IMR-90 (cell line): ENCODE measurements at regions not wholly inside any gene's neighbourhood (a gene's known extent, or its start where the extent isn't known, plus 50 kb on each side); places are given as distances from the start of the nearest gene placed in this dataset.

Experiments used
- ATAC-seq: fragments of 200-7000 bp; cut with Tn5 transposase; 2 replicates; pipeline ENCODE4 v1.9.1; 2020; ENCODE audit warnings: low read depth, mild to moderate bottlenecking, moderate library complexity
- BruUV-seq: library from RNA; stranded (reverse); fragments of 400-500 nt; replicated peaks from 2 replicates; lab custom pipeline; 2021; lab: Mats Ljungman, UMichigan
- CTCF ChIA-PET: fragments of 300-600 bp; formaldehyde crosslinking; extraction: SDS; loops from one replicate; lab custom pipeline; 2021; ENCODE audit warnings: antibody characterized with exemption; lab: Yijun Ruan, JAX
- POLR2A ChIA-PET: fragments of 300-600 bp; sonication (Branson Sonifier 250); formaldehyde crosslinking; loops from one replicate; lab custom pipeline; 2022; ENCODE audit warnings: antibody characterized with exemption; ENCODE audit not compliant: unreplicated experiment; lab: Charles Lee
- DNase-seq: peaks from one replicate; pipeline ENCODE4 v3.0.0; 2013
- H2AFZ ChIP-seq: replicated peaks from 2 replicates; pipeline ENCODE3; 2013; ENCODE audit warnings: low read length, mild to moderate bottlenecking; ENCODE audit not compliant: poor library complexity
- H2AK5ac ChIP-seq: 2 replicates; pipeline ENCODE4 v1.6.1; 2013; ENCODE audit warnings: low read depth, low read length, inconsistent platforms
- H2AK9ac ChIP-seq: replicated peaks from 2 replicates; pipeline ENCODE3; 2013; ENCODE audit warnings: mild to moderate bottlenecking, low read depth, low read length, moderate library complexity; ENCODE audit not compliant: poor library complexity
- H2BK120ac ChIP-seq: 2 replicates; pipeline ENCODE4 v1.6.1; 2013; ENCODE audit warnings: low read depth, low read length, inconsistent platforms
- H2BK15ac ChIP-seq: 3 replicates; pipeline ENCODE4 v1.6.1; 2013; ENCODE audit warnings: low read depth, low read length, inconsistent platforms
- H2BK20ac ChIP-seq: 2 replicates; pipeline ENCODE4 v1.6.1; 2013; ENCODE audit warnings: low read depth, mild to moderate bottlenecking, inconsistent platforms, low read length, moderate library complexity
- H2BK5ac ChIP-seq: 2 replicates; pipeline ENCODE4 v1.6.1; 2013; ENCODE audit warnings: mild to moderate bottlenecking, low read depth, low read length, inconsistent platforms; ENCODE audit not compliant: poor library complexity, severe bottlenecking
- H3K14ac ChIP-seq: replicated peaks from 2 replicates; pipeline ENCODE4 v1.6.1; 2013; ENCODE audit warnings: low read depth, low read length, inconsistent platforms
- H3K18ac ChIP-seq: 2 replicates; pipeline ENCODE4 v1.6.1; 2013; ENCODE audit warnings: low read depth, low read length, control low read depth
- H3K23ac ChIP-seq: 2 replicates; pipeline ENCODE4 v1.6.1; 2013; ENCODE audit warnings: low read depth, low read length, inconsistent platforms
- H3K27ac ChIP-seq: 2 replicates; pipeline ENCODE4 v1.5.1; 2013; ENCODE audit warnings: mild to moderate bottlenecking, control low read depth, low read length; ENCODE audit not compliant: insufficient read depth
- H3K27me3 ChIP-seq: 2 replicates; pipeline ENCODE4 v1.6.1; 2013; ENCODE audit warnings: low read length; ENCODE audit not compliant: control insufficient read depth, insufficient read depth
- H3K36me3 ChIP-seq: 2 replicates; pipeline ENCODE4 v1.6.1; 2013; ENCODE audit warnings: low read length, mixed read lengths; ENCODE audit not compliant: control insufficient read depth, insufficient read depth
- H3K4ac ChIP-seq: 2 replicates; pipeline ENCODE4 v1.6.1; 2013; ENCODE audit warnings: low read depth, low read length, inconsistent platforms
- H3K4me1 ChIP-seq: 2 replicates; pipeline ENCODE4 v1.6.1; 2013; ENCODE audit warnings: low read length, mixed read lengths; ENCODE audit not compliant: control insufficient read depth, insufficient read depth
- H3K4me2 ChIP-seq: 2 replicates; pipeline ENCODE4 v1.6.1; 2013; ENCODE audit warnings: low read depth, mild to moderate bottlenecking, control low read depth, low read length, moderate library complexity
- H3K4me3 ChIP-seq: 2 replicates; pipeline ENCODE4 v1.5.1; 2013; ENCODE audit warnings: low read depth, mild to moderate bottlenecking, control low read depth, low read length, moderate library complexity; ENCODE audit not compliant: insufficient read depth
- H3K56ac ChIP-seq: 2 replicates; pipeline ENCODE4 v1.6.1; 2013; ENCODE audit warnings: low read length, inconsistent platforms; ENCODE audit not compliant: insufficient read depth; ENCODE audit errors: extremely low read depth
- H3K79me1 ChIP-seq, 2 experiments: 2 replicates each; pipeline ENCODE4 v1.6.1; 2013; ENCODE audit warnings: low read length in 2 of 2, inconsistent platforms in 1 of 2, low read depth in 1 of 2
- H3K9ac ChIP-seq: 2 replicates; pipeline ENCODE4 v1.6.1; 2013; ENCODE audit warnings: low read depth, low read length, control low read depth
- H3K9me1 ChIP-seq: 2 replicates; pipeline ENCODE4 v1.6.1; 2013; ENCODE audit warnings: low read length, inconsistent platforms; ENCODE audit not compliant: insufficient read depth
- H3K9me3 ChIP-seq: 2 replicates; pipeline ENCODE4 v1.6.1; 2013; ENCODE audit warnings: low read length; ENCODE audit not compliant: control insufficient read depth, insufficient read depth
- H4K20me1 ChIP-seq: 2 replicates; pipeline ENCODE4 v1.6.1; 2013; ENCODE audit warnings: low read length, inconsistent platforms; ENCODE audit not compliant: insufficient read depth
- H4K5ac ChIP-seq: 2 replicates; pipeline ENCODE4 v1.6.1; 2013; ENCODE audit warnings: mild to moderate bottlenecking, low read depth, low read length, control low read depth
- H4K8ac ChIP-seq, 2 experiments: 2 replicates each; pipeline ENCODE4 v1.6.1; 2013; ENCODE audit warnings: low read depth in 2 of 2, low read length in 2 of 2, control low read depth in 1 of 2, inconsistent platforms in 1 of 2
- H4K91ac ChIP-seq: 2 replicates; pipeline ENCODE4 v1.6.1; 2013; ENCODE audit warnings: low read depth, low read length, inconsistent platforms; ENCODE audit not compliant: insufficient read depth
- BHLHE40 ChIP-seq: fragments of 150-350 bp; IDR thresholded peaks from 2 replicates; pipeline ENCODE4 v1.6.1; 2016; ENCODE audit warnings: mild to moderate bottlenecking, low read depth, low read length
- CEBPB ChIP-seq: IDR thresholded peaks from 2 replicates; pipeline ENCODE4 v1.6.1; 2012; ENCODE audit warnings: low read depth, low read length, improper control_type of control experiment
- CHD1 ChIP-seq: IDR thresholded peaks from 2 replicates; pipeline ENCODE4 v1.6.1; 2012; ENCODE audit warnings: low read depth, low read length, improper control_type of control experiment
- CTCF ChIP-seq: conservative IDR thresholded peaks from 2 replicates; pipeline ENCODE4 v1.5.1; 2012; ENCODE audit warnings: mild to moderate bottlenecking, low read depth, low read length, improper control_type of control experiment
- ELK1 ChIP-seq: fragments of 150-350 bp; IDR thresholded peaks from 2 replicates; pipeline ENCODE4 v1.6.1; 2016; ENCODE audit warnings: low read depth, mild to moderate bottlenecking, low read length, moderate library complexity, borderline replicate concordance
- FOS ChIP-seq: fragments of 150-350 bp; IDR thresholded peaks from 2 replicates; pipeline ENCODE4 v1.6.1; 2016; ENCODE audit warnings: low read depth, low read length
- MAFK ChIP-seq: IDR thresholded peaks from 2 replicates; pipeline ENCODE4 v1.6.1; 2012; ENCODE audit warnings: low read depth, low read length, improper control_type of control experiment
- MAZ ChIP-seq: IDR thresholded peaks from 2 replicates; pipeline ENCODE4 v1.6.1; 2012; ENCODE audit warnings: low read depth, mild to moderate bottlenecking, low read length, improper control_type of control experiment, moderate library complexity, borderline replicate concordance
- MXI1 ChIP-seq: IDR thresholded peaks from 2 replicates; pipeline ENCODE4 v1.6.1; 2012; ENCODE audit warnings: low read depth, mild to moderate bottlenecking, low read length, moderate library complexity, borderline replicate concordance
- NFE2L2 ChIP-seq: fragments of 150-350 bp; IDR thresholded peaks from 2 replicates; pipeline ENCODE4 v1.6.1; 2016; ENCODE audit warnings: low read depth, mild to moderate bottlenecking, low read length
- POLR2A ChIP-seq: IDR thresholded peaks from 2 replicates; pipeline ENCODE4 v1.6.1; 2012; ENCODE audit warnings: mild to moderate bottlenecking, low read depth, low read length
- RAD21 ChIP-seq: IDR thresholded peaks from 2 replicates; pipeline ENCODE4 v1.6.1; 2012; ENCODE audit warnings: low read length, improper control_type of control experiment
- RCOR1 ChIP-seq: IDR thresholded peaks from 2 replicates; pipeline ENCODE4 v1.6.1; 2012; ENCODE audit warnings: mild to moderate bottlenecking, low read length, improper control_type of control experiment; ENCODE audit not compliant: insufficient replicate concordance
- RFX5 ChIP-seq: IDR thresholded peaks from 2 replicates; pipeline ENCODE4 v1.8.0; 2012; ENCODE audit warnings: low read depth, mild to moderate bottlenecking, low read length, moderate library complexity
- SMC3 ChIP-seq: fragments of 150-350 bp; IDR thresholded peaks from 2 replicates; pipeline ENCODE4 v1.6.1; 2016; ENCODE audit warnings: low read depth, mild to moderate bottlenecking, antibody characterized with exemption, low read length, moderate library complexity
- USF2 ChIP-seq: fragments of 150-350 bp; IDR thresholded peaks from 2 replicates; pipeline ENCODE4 v1.6.1; 2017; ENCODE audit warnings: mild to moderate bottlenecking, antibody characterized with exemption, low read length, low read depth
- WGBS, 2 experiments: methylation state at CpG; one replicate each; pipeline versions ENCODE4 v1.1.5 to v1.1.7; 2013; ENCODE audit warnings: missing lambda C conversion rate in 2 of 2; ENCODE audit not compliant: insufficient read length in 1 of 2; ENCODE audit errors: extremely low coverage in 2 of 2; 5-methylcytosine and 5-hydroxymethylcytosine counted together
- dilution Hi-C: fragments of 300-500 bp; cut with HindIII; formaldehyde crosslinking; loops from one replicate; pipeline ENCODE4 v1.14.3; 2018; ENCODE audit warnings: low sequenced_read_pairs; ENCODE audit not compliant: unreplicated experiment
- in situ Hi-C: fragments of 300-500 bp; cut with MboI; formaldehyde crosslinking; loops from 3 replicates; pipeline ENCODE4 v1.14.3; 2019; ENCODE audit warnings: low sequenced_read_pairs, inconsistent platforms, mixed read lengths
- intact Hi-C: fragments of 100-400 bp; cut with micrococcal nuclease; formaldehyde crosslinking; loops from 2 replicates; pipeline ENCODE4 v1.10.0; 2022

- Histone ChIP-seq H2BK15ac (no peak overlapping the region), H3K4me1 (no peaks in the 10 kb centered on the region), H2AFZ (no peak overlapping the region), H3K79me1 (no peaks in the 10 kb centered on the region), H3K18ac (no peak overlapping the region), H3K4me2 (no peak overlapping the region), H3K56ac (no peak overlapping the region), H4K8ac (no peak overlapping the region), H4K20me1 (no peaks in the 10 kb centered on the region), H3K23ac (no peak overlapping the region), H3K14ac (no peak overlapping the region), H3K4me3 (no peak overlapping the region), H3K4ac (no peak overlapping the region), H2BK5ac (no peak overlapping the region), H3K9me3 (peaks cover 7% of the 10 kb centered on the region), H2AK9ac (no peak overlapping the region), H3K27ac (no peak overlapping the region), H3K27me3 (no peaks in the 10 kb centered on the region), H3K36me3 (no peaks in the 10 kb centered on the region), H4K5ac (no peak overlapping the region), H2AK5ac (no peak overlapping the region), H4K91ac (no peak overlapping the region), H2BK20ac (no peak overlapping the region), H3K9me1 (no peaks in the 10 kb centered on the region), H2BK120ac (no peak overlapping the region), H3K9ac (no peak overlapping the region)
- dilution Hi-C loops (no loop called here), in situ Hi-C loops (no loop called here), intact Hi-C loops (no loop called here)
- TF ChIP-seq CEBPB (no peak), CTCF (no peak), CHD1 (no peak), MAZ (no peak), BHLHE40 (no peak), ELK1 (no peak), MAFK (no peak), RFX5 (no peak), NFE2L2 (no peak), FOS (no peak), MXI1 (no peak), SMC3 (no peak), POLR2A (no peak), RAD21 (no peak), RCOR1 (no peak), USF2 (no peak)
- ChIA-PET POLR2A (no interaction called here), CTCF (no interaction called here)
- DNase-seq (no peak), ATAC-seq (no peak)
- no TSS peak for BruUV-seq
- 86% methylated on average over 1 of the region's 5 CpGs; no CpG with 5 or more reads in 1 of the 2 experiments for WGBS, 2 experiments
Measured at GRCh38 chr14:40713387-40713786, 893.3 kb upstream of the LRFN5 start.
